Hepatocyte (in vitro differentiated cells): ENCODE measurements at regions not wholly inside any gene's neighbourhood (a gene's known extent, or its start where the extent isn't known, plus 50 kb on each side); places are given as distances from the start of the nearest gene placed in this dataset.

Experiments used
- CTCF ChIP-seq: fragments of 200-600 bp; sonication (generic); IDR thresholded peaks from 2 replicates; pipeline ENCODE4 v1.5.1; 2016; ENCODE audit warnings: antibody characterized with exemption, mild to moderate bottlenecking; ENCODE audit not compliant: poor library complexity
- EZH2 ChIP-seq: fragments of 200-600 bp; sonication (generic); IDR thresholded peaks from 2 replicates; pipeline ENCODE4 v1.6.1; 2016; ENCODE audit warnings: antibody characterized with exemption, mild to moderate bottlenecking, borderline replicate concordance

GRCh38 chr13:72141855-72142519, 275.0 kb upstream of the DACH1 start:
- TF ChIP-seq CTCF = no peak
- no peak for TF ChIP-seq EZH2
